GM12872 (cell line): ENCODE measurements at regions not wholly inside any gene's neighbourhood (a gene's known extent, or its start where the extent isn't known, plus 50 kb on each side); places are given as distances from the start of the nearest gene placed in this dataset.

Experiments used
- CTCF ChIP-seq: IDR thresholded peaks from 3 replicates; pipeline ENCODE4 v1.5.1; 2011; ENCODE audit warnings: low read depth, mild to moderate bottlenecking, low read length, moderate library complexity; ENCODE audit not compliant: insufficient read depth

GRCh38 chrY:18909846-18910245, 136.3 kb upstream of the HSFY2 start:
- TF ChIP-seq CTCF = no peak

- TF ChIP-seq CTCF = no peak
Observed at GRCh38 chrY:18904296-18904695, 130.8 kb upstream of the HSFY2 start.

- TF ChIP-seq CTCF = no peak
Observed at GRCh38 chrY:18891994-18892393, 118.5 kb upstream of the HSFY2 start.

GRCh38 chrY:18889548-18889947, 116.0 kb upstream of the HSFY2 start:
- no peak for TF ChIP-seq CTCF

- no peak for TF ChIP-seq CTCF
Observed at GRCh38 chrY:18884748-18885147, 111.2 kb upstream of the HSFY2 start.
